GM19395 (cell line): ENCODE measurements at regions not wholly inside any gene's neighbourhood (a gene's known extent, or its start where the extent isn't known, plus 50 kb on each side); places are given as distances from the start of the nearest gene placed in this dataset.
A peak's percentile ranks its signal among the peaks of the same experiment; 100 is the strongest.
"Not testable (repeated sequence)": the region's sequence is repeated elsewhere in the genome, so short reads cannot be mapped to it uniquely, and the experiment has no call there.

Experiments used
- ATAC-seq: cut with Tn5 transposase; IDR thresholded peaks from one replicate; pipeline ENCODE4 v1.9.1; 2021; ENCODE audit warnings: mild to moderate bottlenecking, moderate library complexity; ENCODE audit not compliant: unreplicated experiment

- no peak for ATAC-seq
These were observed 821.7 kb downstream of the TMEM121 start for GRCh38 chr14:106347890-106348755.

- ATAC-seq: not testable (repeated sequence)
These were observed 822.6 kb downstream of the TMEM121 start for GRCh38 chr14:106348873-106349540.

- not testable (repeated sequence) for ATAC-seq
These were observed 823.5 kb downstream of the TMEM121 start for GRCh38 chr14:106349678-106350457.

GRCh38 chr14:106355007-106355791 lies 828.8 kb downstream of the TMEM121 start:
- not testable (repeated sequence) for ATAC-seq

- not testable (repeated sequence) for ATAC-seq
These were observed 829.7 kb downstream of the TMEM121 start for GRCh38 chr14:106355881-106356642.

- not testable (repeated sequence) for ATAC-seq
These were observed 830.2 kb downstream of the TMEM121 start for GRCh38 chr14:106356643-106356930.

- not testable (repeated sequence) for ATAC-seq
These were observed 832.9 kb downstream of the TMEM121 start for GRCh38 chr14:106359157-106359887.

GRCh38 chr14:106365371-106365770 lies 839.0 kb downstream of the TMEM121 start:
- not testable (repeated sequence) for ATAC-seq

- not testable (repeated sequence) for ATAC-seq
These were observed 839.5 kb downstream of the TMEM121 start for GRCh38 chr14:106365894-106366293.

GRCh38 chr14:106366971-106367370 lies 840.6 kb downstream of the TMEM121 start:
- not testable (repeated sequence) for ATAC-seq

GRCh38 chr14:106369456-106369855 lies 843.1 kb downstream of the TMEM121 start:
- ATAC-seq: not testable (repeated sequence)

- ATAC-seq: peak; percentile 60
These were observed 846.7 kb downstream of the TMEM121 start for GRCh38 chr14:106372870-106373652.

GRCh38 chr14:106373653-106374110 lies 847.3 kb downstream of the TMEM121 start:
- ATAC-seq: not testable (repeated sequence)

- no peak for ATAC-seq
These were observed 851.0 kb downstream of the TMEM121 start for GRCh38 chr14:106377432-106377831.

- no peak for ATAC-seq
These were observed 851.8 kb downstream of the TMEM121 start for GRCh38 chr14:106378191-106378590.

- no peak for ATAC-seq
These were observed 854.4 kb downstream of the TMEM121 start for GRCh38 chr14:106380740-106381139.

- not testable (repeated sequence) for ATAC-seq
These were observed 862.8 kb downstream of the TMEM121 start for GRCh38 chr14:106389186-106389585.

- no peak for ATAC-seq
These were observed 864.0 kb downstream of the TMEM121 start for GRCh38 chr14:106390401-106390800.
